SK-N-SH (cell line): ENCODE measurements at regions not wholly inside any gene's neighbourhood (a gene's known extent, or its start where the extent isn't known, plus 50 kb on each side); places are given as distances from the start of the nearest gene placed in this dataset.

ENCODE experiments used
- CTCF ChIA-PET: fragments of 300-600, 350-600 bp; formaldehyde crosslinking; extraction: SDS; loops from one replicate; lab custom pipeline; 2021; lab: Yijun Ruan, JAX
- POLR2A ChIA-PET: fragments of 350-600 bp; sonication (Branson Sonifier 250); formaldehyde crosslinking; extraction: SDS; loops from one replicate; lab custom pipeline; 2020; ENCODE audit warnings: antibody characterized with exemption, inconsistent platforms; lab: Yijun Ruan, JAX
- DNase-seq: peaks from one replicate; pipeline ENCODE4 v3.0.0; 2012
- H2AFZ ChIP-seq: fragments of 200-600 bp; sonication (generic); 2 replicates; pipeline ENCODE4 v1.8.1; 2016; ENCODE audit warnings: antibody characterized with exemption, mild to moderate bottlenecking, low read depth
- H3F3A ChIP-seq: fragments of 200-600 bp; sonication (generic); replicated peaks from 2 replicates; pipeline ENCODE3; 2016; ENCODE audit warnings: antibody characterized with exemption, mild to moderate bottlenecking; ENCODE audit not compliant: insufficient read depth
- H3K27ac ChIP-seq, 2 experiments: fragments of 200-500 bp in 1 of 2; fragments of 200-600 bp in 1 of 2; sonication (Bioruptor generic) in 1 of 2; sonication (generic), shearing (Covaris generic) in 1 of 2; 2 replicates each; pipeline versions ENCODE4 v1.5.1 to v1.6.1; 2014 to 2016; ENCODE audit warnings: low read depth in 2 of 2, inconsistent platforms in 1 of 2, low read length in 1 of 2, mild to moderate bottlenecking in 1 of 2, mixed read lengths in 1 of 2
- H3K27me3 ChIP-seq: fragments of 200-600 bp; sonication (generic), shearing (Covaris generic); 2 replicates; pipeline ENCODE4 v1.6.1; 2016; ENCODE audit warnings: mixed run types; ENCODE audit not compliant: insufficient read depth
- H3K36me3 ChIP-seq, 2 experiments: fragments of 200-500 bp in 1 of 2; fragments of 200-600 bp in 1 of 2; sonication (Bioruptor generic) in 1 of 2; sonication (generic) in 1 of 2; replicated peaks in 1 of 2; 2 replicates each; pipeline versions ENCODE3 to v1.5.1; 2014 to 2016; ENCODE audit warnings: low read length in 1 of 2, mild to moderate bottlenecking in 1 of 2; ENCODE audit not compliant: insufficient read depth in 2 of 2, control insufficient read depth in 1 of 2
- H3K4me1 ChIP-seq, 2 experiments: fragments of 200-500 bp in 1 of 2; fragments of 200-600 bp in 1 of 2; sonication (Bioruptor generic) in 1 of 2; sonication (generic), shearing (Covaris generic) in 1 of 2; 2 replicates each; pipeline versions ENCODE4 v1.5.1 to v1.6.1; 2014 to 2016; ENCODE audit warnings: low read depth in 1 of 2, low read length in 1 of 2, mixed run types in 1 of 2; ENCODE audit not compliant: insufficient read depth in 2 of 2, control insufficient read depth in 1 of 2
- H3K4me2 ChIP-seq: fragments of 200-600 bp; sonication (generic), shearing (Covaris generic); 2 replicates; pipeline ENCODE4 v1.6.1; 2017; ENCODE audit warnings: mixed run types
- H3K4me3 ChIP-seq, 2 experiments: fragments of 200-500 bp in 1 of 2; fragments of 200-600 bp in 1 of 2; sonication (Bioruptor generic) in 1 of 2; sonication (generic), shearing (Covaris generic) in 1 of 2; 2 replicates each; pipeline versions ENCODE4 v1.5.1 to v1.8.1; 2014 to 2016; ENCODE audit warnings: low read depth in 2 of 2, inconsistent platforms in 1 of 2, low read length in 1 of 2, mild to moderate bottlenecking in 1 of 2, mixed read lengths in 1 of 2, moderate library complexity in 1 of 2
- H3K79me2 ChIP-seq: fragments of 200-600 bp; sonication (generic); 2 replicates; pipeline ENCODE4 v1.8.1; 2017; ENCODE audit warnings: mild to moderate bottlenecking; ENCODE audit not compliant: insufficient read depth
- H3K9ac ChIP-seq: fragments of 200-600 bp; sonication (generic); 2 replicates; pipeline ENCODE4 v1.6.1; 2017; ENCODE audit warnings: mixed run types
- H3K9me2 ChIP-seq: fragments of 200-600 bp; sonication (generic); 2 replicates; pipeline ENCODE4 v1.6.1; 2017; ENCODE audit warnings: mixed run types
- H3K9me3 ChIP-seq: fragments of 200-600 bp; sonication (generic); 2 replicates; pipeline ENCODE4 v1.6.1; 2017; ENCODE audit warnings: mixed run types, mild to moderate bottlenecking, moderate library complexity
- H4K20me1 ChIP-seq: fragments of 200-600 bp; sonication (generic); 2 replicates; pipeline ENCODE4 v1.6.1; 2017; ENCODE audit warnings: mild to moderate bottlenecking, mixed run types; ENCODE audit not compliant: insufficient read depth
- CTCF ChIP-seq: fragments of 200-600 bp; sonication (generic); IDR thresholded peaks from 2 replicates; pipeline ENCODE4 v1.6.1; 2017; ENCODE audit warnings: antibody characterized with exemption, mild to moderate bottlenecking, moderate library complexity
- EP300 ChIP-seq, 2 experiments: IDR thresholded peaks; 2 replicates each; pipeline versions ENCODE4 v1.4.0 to v1.6.1; 2012; ENCODE audit warnings: borderline replicate concordance in 1 of 2, low read depth in 1 of 2, low read length in 1 of 2
- EZH2phosphoT487 ChIP-seq: fragments of 200-600 bp; sonication (generic); IDR thresholded peaks from 2 replicates; pipeline ENCODE4 v1.6.1; 2017; ENCODE audit warnings: low read depth, mixed run types, mild to moderate bottlenecking, antibody characterized with exemption, moderate library complexity, borderline replicate concordance
- FOXJ3 ChIP-seq: sonication (generic); formaldehyde crosslinking; IDR thresholded peaks from 2 replicates; pipeline ENCODE4 v1.5.1; 2020; ENCODE audit warnings: mild to moderate bottlenecking, missing genetic modification reagents
- FOXM1 ChIP-seq: IDR thresholded peaks from 2 replicates; pipeline ENCODE4 v1.4.0; 2012; ENCODE audit warnings: low read depth, mild to moderate bottlenecking
- GABPA ChIP-seq: IDR thresholded peaks from 2 replicates; pipeline ENCODE4 v1.4.0; 2012; ENCODE audit warnings: low read depth, mild to moderate bottlenecking
- GATA2 ChIP-seq: sonication (generic); formaldehyde crosslinking; IDR thresholded peaks from 2 replicates; pipeline ENCODE4 v1.5.0; 2020; ENCODE audit warnings: mild to moderate bottlenecking, missing genetic modification reagents
- MXI1 ChIP-seq: IDR thresholded peaks from 2 replicates; pipeline ENCODE4 v1.6.1; 2012; ENCODE audit warnings: mild to moderate bottlenecking, low read depth, low read length, improper control_type of control experiment
- NFIC ChIP-seq: IDR thresholded peaks from 2 replicates; pipeline ENCODE4 v1.4.0; 2012; ENCODE audit warnings: borderline replicate concordance
- NRF1 ChIP-seq: IDR thresholded peaks from 2 replicates; pipeline ENCODE4 v1.6.1; 2012; ENCODE audit warnings: low read depth, mild to moderate bottlenecking, low read length
- PBX3 ChIP-seq: IDR thresholded peaks from 2 replicates; pipeline ENCODE4; 2012
- POLR2AphosphoS5 ChIP-seq: IDR thresholded peaks from 2 replicates; pipeline ENCODE4 v1.6.1; 2012; ENCODE audit warnings: low read depth, low read length
- RCOR1 ChIP-seq: fragments of 150-350 bp; IDR thresholded peaks from 2 replicates; pipeline ENCODE4 v1.6.1; 2017; ENCODE audit warnings: antibody characterized with exemption, low read length
- REST ChIP-seq: IDR thresholded peaks from 2 replicates; pipeline ENCODE4 v1.6.1; 2012; ENCODE audit warnings: mild to moderate bottlenecking, low read depth, low read length, moderate library complexity
- RFX5 ChIP-seq: IDR thresholded peaks from 2 replicates; pipeline ENCODE4 v1.6.1; 2012; ENCODE audit warnings: mild to moderate bottlenecking, improper control_type of control experiment, low read length
- SMC3 ChIP-seq: IDR thresholded peaks from 2 replicates; pipeline ENCODE4 v1.6.1; 2012; ENCODE audit warnings: low read depth, low read length, improper control_type of control experiment
- TCF12 ChIP-seq: IDR thresholded peaks from 2 replicates; pipeline ENCODE4 v1.4.0; 2012
- TEAD4 ChIP-seq: IDR thresholded peaks from 2 replicates; pipeline ENCODE4 v1.4.0; 2012; ENCODE audit warnings: mild to moderate bottlenecking, borderline replicate concordance; ENCODE audit not compliant: insufficient read depth
- USF1 ChIP-seq: IDR thresholded peaks from 2 replicates; pipeline ENCODE4 v1.4.0; 2012; ENCODE audit warnings: low read depth, borderline replicate concordance
- USF2 ChIP-seq: fragments of 150-350 bp; IDR thresholded peaks from 2 replicates; pipeline ENCODE4 v1.6.1; 2017; ENCODE audit warnings: antibody characterized with exemption, low read length, low read depth, borderline replicate concordance
- YY1 ChIP-seq: IDR thresholded peaks from 2 replicates; pipeline ENCODE4 v1.4.0; 2012; ENCODE audit warnings: low read depth, mild to moderate bottlenecking
- WGBS: methylation state at CpG from one replicate; pipeline ENCODE4 v1.1.6; 2017; ENCODE audit warnings: low lambda C conversion rate; 5-methylcytosine and 5-hydroxymethylcytosine counted together

GRCh38 chr4:105042451-105042850 is 104.2 kb upstream of the TET2 start:
- DNase-seq = no peak
- Histone ChIP-seq H3K27ac (no peak overlapping the region), H2AFZ (no peak overlapping the region), H4K20me1 (no peaks in the 10 kb centered on the region), H3K27me3 (no peaks in the 10 kb centered on the region), H3K4me1 (no peaks in the 10 kb centered on the region), H3K9me2 (no peaks in the 10 kb centered on the region; the same call in 1 of the 2 replicates), H3K9ac (no peak overlapping the region), H3K4me2 (no peak overlapping the region), H3K36me3 (no peaks in the 10 kb centered on the region), H3K4me3 (no peak overlapping the region), H3K79me2 (no peaks in the 10 kb centered on the region), H3F3A (no peaks in the 10 kb centered on the region), H3K9me3 (0 out of 2 replicates have a peak, but pooled peaks cover 3% of the 10 kb centered on the region)
- TF ChIP-seq RFX5 = no peak
- no peak for TF ChIP-seq EP300 (IDR thresholded peaks at IDR 0.05; ENCODE audit: borderline replicate concordance in 1 of 2, low read depth in 1 of 2, low read length in 1 of 2)
- TF ChIP-seq CTCF = no peak
- no peak for TF ChIP-seq SMC3
- no peak for TF ChIP-seq FOXM1
- no peak for TF ChIP-seq GATA2 (CRISPR knock-in tag)
- no peak for TF ChIP-seq NFIC
- TF ChIP-seq TEAD4 = no peak
- TF ChIP-seq NRF1 = no peak
- no peak for TF ChIP-seq TCF12
- TF ChIP-seq REST = no peak
- TF ChIP-seq GABPA = no peak
- TF ChIP-seq EZH2phosphoT487 = no peak
- ChIA-PET POLR2A (no interaction called here), CTCF (no interaction called here)

- H3F3A ChIP-seq = no peaks in the 10 kb centered on the region
- no peaks in the 10 kb centered on the region for H3K27me3 ChIP-seq
- no peaks in the 10 kb centered on the region; a peak in 1 of 4 replicates for H3K4me1 ChIP-seq
- ChIA-PET POLR2A (no interaction called here), CTCF (no interaction called here)
- DNase-seq = no peak
- H3K27ac ChIP-seq = no peak overlapping the region; a peak in 1 of 4 replicates
- no peaks in the 10 kb centered on the region for H3K36me3 ChIP-seq
- H3K4me3 ChIP-seq = no peak overlapping the region
- no peaks in the 10 kb centered on the region for H3K79me2 ChIP-seq
- WGBS = 13% methylated on average over 2 of the region's 2 CpGs
- H3K9me3 ChIP-seq = 0 out of 2 replicates have a peak, but pooled peaks cover 10% of the 10 kb centered on the region
- H3K9me2 ChIP-seq = no peaks in the 10 kb centered on the region
- H3K9ac ChIP-seq = no peak overlapping the region
- H3K4me2 ChIP-seq = no peak overlapping the region
- H4K20me1 ChIP-seq = no peaks in the 10 kb centered on the region
- H2AFZ ChIP-seq = peak overlapping the region; percentile 72
- no peak for TF ChIP-seq RCOR1
- TF ChIP-seq USF1 = no peak
- no peak for TF ChIP-seq TEAD4
- TF ChIP-seq PBX3 = peak; percentile 61
- TF ChIP-seq YY1 = no peak
- TF ChIP-seq POLR2AphosphoS5 = no peak
- 0 out of 2 replicates have a peak, but pooled peaks have one; percentile 15 for TF ChIP-seq NFIC
- TF ChIP-seq TCF12 = peak; percentile 52
- no peak for TF ChIP-seq FOXJ3
- no peak for TF ChIP-seq USF2
- TF ChIP-seq FOXM1 = no peak
- TF ChIP-seq MXI1 = no peak
Observed at GRCh38 chr4:105050896-105051295, 95.8 kb upstream of the TET2 start.
